ENCODE measurements at regions not wholly inside any gene's neighbourhood (a gene's known extent, or its start where the extent isn't known, plus 50 kb on each side); places are given as distances from the start of the nearest gene placed in this dataset.

GRCh38 chr3:7957024-7957423 lies 544.6 kb upstream of the LMCD1 start:
- 70 to 91% (median 80%) methylated on average over 1 of the region's 1 CpG for whole genome bisulfite sequencing, 4 donors
- no peaks in the 10 kb centered on the region for H3K36me3 ChIP-seq
- no peak overlapping the region for H3K4me3 ChIP-seq
- H3K9me3 ChIP-seq, result peaks cover 0 to 4% (median 0%) of the 10 kb centered on the region in 12 donors
- H3K4me1 ChIP-seq, result peaks cover 0 to 2% (median 0%) of the 10 kb centered on the region in 12 donors
- H3K27me3 ChIP-seq, result no peaks in the 10 kb centered on the region
- no peak overlapping the region for H3K27ac ChIP-seq
- TF ChIP-seq POLR2A (IDR thresholded peaks at IDR 0.05) (no peak), CTCF (IDR thresholded peaks at IDR 0.05) (no peak)
- intact Hi-C loops (cut with DNase I), result no loop called here
- DNase-seq, result no peak
- ATAC-seq, result no peak

- intact Hi-C loops (cut with DNase I), result no loop called here
- DNase-seq, result no peak
- no peaks in the 10 kb centered on the region for H3K36me3 ChIP-seq
- H3K27ac ChIP-seq, result no peak overlapping the region
- no peak overlapping the region for H3K4me3 ChIP-seq
- peaks cover 0 to 4% (median 0%) of the 10 kb centered on the region in 12 donors for H3K9me3 ChIP-seq
- no peaks in the 10 kb centered on the region for H3K27me3 ChIP-seq
- 94 to 96% (median 95%) methylated on average over 15 of the region's 15 CpGs for WGBS, 4 donors
- no peak for TF ChIP-seq CTCF (IDR thresholded peaks at IDR 0.05)
- no peak for TF ChIP-seq POLR2A (IDR thresholded peaks at IDR 0.05)
- no peak for ATAC-seq
- H3K4me1 ChIP-seq, result peaks cover 0 to 3% (median 0%) of the 10 kb centered on the region in 12 donors
Measured at GRCh38 chr3:7959094-7959493, 542.5 kb upstream of the LMCD1 start.

- 65 to 71% (median 69%) methylated on average over 4 of the region's 4 CpGs for WGBS, 4 donors
- DNase-seq (no peak), ATAC-seq (no peak)
- Histone ChIP-seq H3K27ac (no peak overlapping the region), H3K9me3 (peaks cover 0 to 4% (median 0%) of the 10 kb centered on the region in 12 donors), H3K36me3 (no peaks in the 10 kb centered on the region), H3K4me1 (peaks cover 0 to 3% (median 0%) of the 10 kb centered on the region in 12 donors), H3K27me3 (no peaks in the 10 kb centered on the region), H3K4me3 (no peak overlapping the region)
- intact Hi-C loops (cut with DNase I), result no loop called here
- no peak for TF ChIP-seq CTCF (IDR thresholded peaks at IDR 0.05)
- TF ChIP-seq POLR2A (IDR thresholded peaks at IDR 0.05), result no peak
Measured at GRCh38 chr3:7960601-7961000, 541.0 kb upstream of the LMCD1 start.

- TF ChIP-seq CTCF (IDR thresholded peaks at IDR 0.05), result no peak
- TF ChIP-seq POLR2A (IDR thresholded peaks at IDR 0.05), result no peak
- Histone ChIP-seq H3K27me3 (no peaks in the 10 kb centered on the region), H3K4me1 (peaks cover 0 to 3% (median 0%) of the 10 kb centered on the region in 12 donors), H3K9me3 (peaks cover 0 to 4% (median 0%) of the 10 kb centered on the region in 12 donors), H3K27ac (no peak overlapping the region), H3K4me3 (no peak overlapping the region), H3K36me3 (no peaks in the 10 kb centered on the region)
- 52 to 77% (median 66%) methylated on average over 3 of the region's 3 CpGs for WGBS, 4 donors
- DNase-seq (no peak), ATAC-seq (no peak)
- intact Hi-C loops (cut with DNase I), result no loop called here
Measured at GRCh38 chr3:7962301-7962700, 539.3 kb upstream of the LMCD1 start.

Measured in heart left ventricle (tissue), 16 donors.